Heart right ventricle (tissue), 16 donors: ENCODE measurements at regions not wholly inside any gene's neighbourhood (a gene's known extent, or its start where the extent isn't known, plus 50 kb on each side); places are given as distances from the start of the nearest gene placed in this dataset.
"Not testable (repeated sequence)": the region's sequence is repeated elsewhere in the genome, so short reads cannot be mapped to it uniquely, and the experiment has no call there.

Experiments
- ATAC-seq, 8 donors: fragments of 200-7000 bp; cut with Tn5 transposase; one replicate each; pipeline ENCODE4 v1.9.1; 2020; ENCODE audit warnings: mild to moderate bottlenecking in 8 of 8, moderate library complexity in 8 of 8, moderate number of reproducible peaks in 1 of 8
- DNase-seq, 2 donors: peaks; one replicate each; pipeline ENCODE4 v3.0.0-alpha.2; 2020
- H3K27ac ChIP-seq, 10 donors: fragments of 200-600 bp; sonication (generic) in 2 of 10; one replicate each; pipeline versions ENCODE4 v1.5.0 to v1.8.0; 2020 to 2022; ENCODE audit warnings: mild to moderate bottlenecking in 3 of 10
- H3K27me3 ChIP-seq, 7 donors: fragments of 200-600 bp; one replicate each; pipeline ENCODE4 v1.8.0; 2021 to 2022; ENCODE audit warnings: mild to moderate bottlenecking in 2 of 7
- H3K36me3 ChIP-seq, 9 donors: fragments of 200-600 bp; sonication (generic) in 1 of 9; one replicate each; pipeline versions ENCODE4 v1.5.0 to v1.8.0; 2020 to 2022; ENCODE audit warnings: mild to moderate bottlenecking in 2 of 9
- H3K4me1 ChIP-seq, 9 donors: fragments of 200-600 bp; sonication (generic) in 1 of 9; one replicate each; pipeline versions ENCODE4 v1.5.0 to v1.8.0; 2020 to 2022; ENCODE audit warnings: mild to moderate bottlenecking in 4 of 9
- H3K4me3 ChIP-seq, 10 donors: fragments of 200-600 bp; sonication (generic) in 2 of 10; one replicate each; pipeline versions ENCODE4 v1.5.0 to v1.8.0; 2020 to 2022; ENCODE audit warnings: mild to moderate bottlenecking in 7 of 10, moderate library complexity in 2 of 10
- H3K9me3 ChIP-seq, 11 donors: fragments of 200-600 bp in 10 of 11; sonication (generic) in 2 of 11; one replicate each; pipeline versions ENCODE4 v1.5.0 to v1.8.0; 2013 to 2022; ENCODE audit warnings: mild to moderate bottlenecking in 2 of 11, control low read depth in 1 of 11, moderate library complexity in 1 of 11
- WGBS, 2 donors: extraction: QIAGEN DNeasy Blood & Tissue Kit; methylation state at CpG; one replicate each; pipeline ENCODE4 v1.1.7; 2013; ENCODE audit warnings: inconsistent platforms in 1 of 2; 5-methylcytosine and 5-hydroxymethylcytosine counted together
- intact Hi-C, 10 donors: fragments of 100-400 bp; cut with DNase I; formaldehyde crosslinking; loops; one replicate each; pipeline versions ENCODE4 v1.11.1 to v1.14.2; 2022
- microRNA-seq, 2 donors: library from miRNA; unstranded; fragments of <30 nt; microRNA quantifications; one replicate each; pipeline ENCODE4 v1.2.0, GENCODE V29; 2021
- donor health status: Arrhythmogenic right ventricular cardiomyopathy.
- donor health status: ischemic (EF 13 %, LVEDD 7.1; RV severe dilation, severe dysfunction).
- donor health status: healthy with polysubstance abuse.
- donor health status: DM: no; HTN: yes; CAD: no.
- donor health status: DM: no; HTN: no; CAD: no.
- donor health status: ischemic (EF 25% LVEDD 6.9; RV normal size, moderate dysfunction).
- donor health status: ischemic (EF 25% LVEDD 5.7; RV mildly dilated, moderate dysfunction).
- donor health status: healthy.
- donor health status: DM: yes; HTN: yes; CAD: no.
- donor health status: Ischemic cardiomyopathy.
- donor health status: ischemic (EF 35%, LVEDD 5.7; RV mildly dilated, moderate dysfunction).
- donor health status: nonischemic (EF 11% LVEDD 7.7; RV severe dilation, severe dysfunction).
- donor health status: DM: yes; HTN: yes; CAD: no.
- donor health status: PGD.
- donor health status: ischemic (EF 29% LVEDD 5.4; RV normal size, mild dysfunction).
- donor health status: nonischemic (EF 23%, LVEDD 6.1; RV moderate dilation, normal function).

GRCh38 chr15:21546182-21546903 lies 106.0 kb upstream of the POTEB3 start:
- H3K36me3 ChIP-seq, H3K27me3 ChIP-seq, DNase-seq, H3K4me1 ChIP-seq, intact Hi-C loops, H3K27ac ChIP-seq, H3K4me3 ChIP-seq, H3K9me3 ChIP-seq: not testable (repeated sequence)
- 25 to 27% methylated on average over 2 of the region's 4 CpGs for WGBS, 2 donors
- ATAC-seq = peak; percentile 88 to 99 (median 95)

GRCh38 chr15:21532785-21533184 lies 92.5 kb upstream of the POTEB3 start:
- ATAC-seq = peak in 1 of 8 donors; percentile 80
- intact Hi-C loops, DNase-seq: not testable (repeated sequence)

GRCh38 chr15:21516248-21516647 lies 75.9 kb upstream of the POTEB3 start:
- H3K27me3 ChIP-seq = not testable (repeated sequence)
- WGBS, 2 donors = 93 to 100% methylated on average over 3 of the region's 17 CpGs

More at GRCh38 chr15:21532785-21533184, 92.5 kb upstream of the POTEB3 start:
- not testable (repeated sequence) for H3K9me3 ChIP-seq, H3K4me3 ChIP-seq, H3K4me1 ChIP-seq, H3K27me3 ChIP-seq, H3K27ac ChIP-seq, H3K36me3 ChIP-seq

DNA sequence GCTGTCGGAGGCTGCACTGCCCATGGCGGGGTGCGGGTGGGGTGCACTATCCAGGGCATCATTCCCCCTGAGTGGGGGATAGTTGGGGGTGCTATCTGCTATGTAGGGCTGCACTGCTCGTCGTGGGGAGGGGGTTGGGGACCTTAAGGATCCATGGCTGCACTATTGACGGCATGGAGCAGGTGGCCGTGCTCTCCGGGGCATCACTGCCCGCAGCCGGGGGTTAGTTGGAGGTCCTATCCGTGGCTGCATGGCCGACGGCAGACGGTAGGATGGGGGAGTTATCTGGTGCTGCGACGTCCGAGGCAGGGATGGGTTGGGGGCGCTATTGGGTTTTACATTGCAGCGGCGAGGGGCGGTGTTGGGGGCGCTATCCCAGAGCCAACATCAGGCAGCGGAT lies 75.0 kb upstream of the POTEB3 start:
- H3K9me3 ChIP-seq, H3K27ac ChIP-seq, H3K27me3 ChIP-seq, intact Hi-C loops, H3K36me3 ChIP-seq, H3K4me1 ChIP-seq, DNase-seq, H3K4me3 ChIP-seq: not testable (repeated sequence)
- no CpG with 5 or more reads among the region's 23 CpGs for WGBS, 2 donors
- peak in 2 of 8 donors; percentile 15 to 41 for ATAC-seq

More at GRCh38 chr15:21516248-21516647, 75.9 kb upstream of the POTEB3 start:
- H3K36me3 ChIP-seq, ATAC-seq, H3K27ac ChIP-seq, H3K4me1 ChIP-seq, H3K4me3 ChIP-seq, H3K9me3 ChIP-seq, intact Hi-C loops, DNase-seq: not testable (repeated sequence)

DNA sequence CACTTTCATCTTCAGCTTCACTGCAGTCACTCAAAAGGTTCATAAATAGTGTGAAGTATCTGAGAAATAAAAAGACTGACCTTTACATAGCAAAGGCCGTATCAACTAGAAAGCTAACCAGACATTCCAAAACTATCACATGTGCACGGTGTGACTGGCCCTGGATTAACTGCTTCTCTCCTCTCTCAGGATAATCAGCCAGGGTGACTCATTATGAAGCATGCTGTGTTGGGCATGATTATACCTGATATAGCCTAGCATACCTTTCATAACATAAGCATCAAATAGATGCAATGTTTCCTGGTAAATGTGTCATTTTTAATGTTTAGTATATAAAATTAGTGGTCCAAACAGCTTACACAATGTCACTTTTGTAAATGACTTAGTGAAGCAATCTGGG lies 62.7 kb upstream of the POTEB3 start:
- H3K4me1 ChIP-seq, intact Hi-C loops, H3K4me3 ChIP-seq, H3K27me3 ChIP-seq, ATAC-seq, H3K9me3 ChIP-seq, H3K36me3 ChIP-seq, H3K27ac ChIP-seq, DNase-seq: not testable (repeated sequence)
- no CpG with 5 or more reads among the region's 2 CpGs for WGBS, 2 donors

Small RNAs in the stretch of these regions (microRNA-seq; reads per million reads assigned to microRNA genes)
- gene MIR5701-2 = 0 reads per million in 2 donors
